HG03442 (cell line): ENCODE measurements at regions not wholly inside any gene's neighbourhood (a gene's known extent, or its start where the extent isn't known, plus 50 kb on each side); places are given as distances from the start of the nearest gene placed in this dataset.

Experiments used
- ATAC-seq: cut with Tn5 transposase; IDR thresholded peaks from one replicate; pipeline ENCODE4 v1.9.1; 2021; ENCODE audit warnings: mild to moderate bottlenecking, moderate library complexity; ENCODE audit not compliant: unreplicated experiment

GRCh38 chr10:61548364-61548763 lies 95.2 kb upstream of the TMEM26 start:
- no peak for ATAC-seq

DNA sequence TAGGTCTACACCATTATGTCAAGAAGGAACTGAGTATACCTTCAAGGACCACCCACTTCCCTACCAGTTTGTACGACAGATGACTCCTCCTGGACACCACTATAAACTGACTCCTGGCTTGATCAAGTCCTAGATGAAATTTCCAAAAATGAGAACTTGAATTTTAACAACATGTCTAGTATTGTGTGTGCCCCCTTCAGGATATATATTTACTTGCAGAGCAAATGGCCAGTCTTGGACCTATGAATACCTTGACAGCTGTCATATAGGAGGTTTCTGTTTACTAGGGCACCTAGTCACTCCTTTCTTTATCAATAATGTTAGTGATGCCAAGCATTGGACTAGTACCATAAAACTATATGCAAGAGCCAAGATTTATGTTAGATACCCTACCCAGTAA lies 94.1 kb upstream of the TMEM26 start:
- no peak for ATAC-seq

DNA sequence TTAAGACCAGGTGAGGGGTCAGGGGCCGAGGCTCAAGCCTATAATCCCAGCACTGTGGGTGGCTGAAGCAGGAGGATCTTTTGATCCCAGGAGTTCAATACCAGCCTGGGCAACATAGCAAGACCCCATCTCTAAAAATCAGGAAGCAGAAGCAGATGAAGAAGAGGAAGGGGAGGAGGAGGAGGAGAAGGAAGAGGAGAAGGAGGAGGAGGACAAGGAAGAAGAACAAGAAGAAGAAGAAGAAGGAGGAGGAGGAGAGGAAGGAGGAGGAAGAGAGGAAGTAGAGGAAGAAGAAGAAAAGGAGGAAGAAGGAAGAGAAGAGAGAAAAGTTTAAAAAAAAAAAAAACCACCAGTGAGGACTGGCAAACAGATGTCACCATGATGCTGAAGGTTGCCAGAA lies 92.0 kb upstream of the TMEM26 start:
- no peak for ATAC-seq

DNA sequence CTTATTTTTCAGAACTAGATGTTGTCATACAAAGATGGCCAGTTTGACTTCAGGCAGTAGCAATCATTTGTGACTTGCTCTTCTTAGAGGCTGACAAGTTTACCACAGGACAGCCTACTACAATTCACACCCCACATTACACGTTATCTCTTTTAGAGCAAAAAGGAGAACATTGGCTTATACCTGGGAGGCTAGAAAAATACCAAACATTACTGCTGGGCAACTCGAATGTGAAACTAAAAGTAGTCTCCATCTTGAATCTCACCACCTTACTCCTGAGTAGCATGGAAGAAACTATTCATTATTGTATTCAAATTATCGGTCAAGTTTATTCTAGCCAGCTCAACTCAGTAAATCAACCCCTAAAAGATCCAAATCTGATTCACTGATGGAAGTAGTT lies 90.7 kb upstream of the TMEM26 start:
- no peak for ATAC-seq

DNA sequence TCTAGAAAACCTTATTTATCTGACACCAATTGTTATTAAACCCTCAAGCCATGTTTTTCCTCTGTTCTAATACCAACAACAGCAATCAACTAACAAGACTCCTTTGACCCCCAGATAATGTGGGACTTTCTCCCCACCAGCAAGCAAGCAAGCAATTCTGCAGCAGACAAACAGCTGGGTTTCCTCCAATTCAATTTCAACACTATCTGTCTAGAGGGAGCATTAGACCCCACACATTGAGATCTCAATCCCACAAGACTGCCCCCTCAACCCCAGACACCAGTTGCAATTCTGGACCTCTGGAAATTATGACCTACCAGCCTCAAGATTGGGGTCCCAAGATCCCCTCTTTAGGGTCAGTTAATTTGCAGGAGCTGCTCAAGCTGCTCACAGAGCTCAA lies 89.4 kb upstream of the TMEM26 start:
- no peak for ATAC-seq

GRCh38 chr10:61541960-61542359 lies 88.8 kb upstream of the TMEM26 start:
- peak; percentile 46 for ATAC-seq

DNA sequence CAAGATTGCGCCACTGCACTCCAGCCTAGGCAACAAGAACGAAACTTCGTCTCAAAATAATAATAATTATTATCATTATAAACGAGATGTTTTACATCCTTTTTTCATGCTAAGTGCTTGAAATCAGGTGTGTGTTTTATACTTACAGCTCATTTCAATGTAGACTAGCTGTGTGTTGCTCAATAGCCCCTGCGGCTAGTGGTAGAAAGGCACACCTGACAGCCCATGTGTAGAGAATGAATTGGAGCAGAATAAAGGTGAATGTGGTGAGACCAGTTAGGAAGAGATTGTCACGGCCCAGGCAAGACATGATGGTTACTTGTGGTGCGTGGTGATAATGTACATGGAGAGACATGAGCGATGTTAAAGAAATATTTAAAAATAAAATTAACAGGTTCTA lies 86.7 kb upstream of the TMEM26 start:
- no peak for ATAC-seq

DNA sequence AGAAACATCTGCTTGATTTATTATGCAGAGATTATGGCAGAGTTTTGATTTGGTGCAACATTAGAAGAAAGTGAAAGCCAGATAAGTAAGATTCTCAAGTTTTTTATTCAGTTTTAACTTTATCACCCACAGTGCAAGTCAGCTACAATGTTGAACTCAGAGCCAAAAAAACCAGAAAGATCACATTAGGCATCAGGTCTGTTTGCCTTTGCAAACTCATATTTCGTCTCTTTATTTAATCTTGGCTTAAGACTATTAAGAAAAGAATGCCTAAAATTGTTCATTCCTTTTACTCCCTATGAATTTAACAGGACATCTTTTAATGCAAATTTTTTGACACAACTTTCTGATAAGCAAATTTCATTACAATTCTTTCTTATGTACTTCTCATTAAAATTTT lies 76.0 kb upstream of the TMEM26 start:
- no peak for ATAC-seq

GRCh38 chr10:61503051-61503450 lies 49.9 kb upstream of the TMEM26 start:
- no peak for ATAC-seq
